ENCODE measurements at regions not wholly inside any gene's neighbourhood (a gene's known extent, or its start where the extent isn't known, plus 50 kb on each side); places are given as distances from the start of the nearest gene placed in this dataset.

DNA sequence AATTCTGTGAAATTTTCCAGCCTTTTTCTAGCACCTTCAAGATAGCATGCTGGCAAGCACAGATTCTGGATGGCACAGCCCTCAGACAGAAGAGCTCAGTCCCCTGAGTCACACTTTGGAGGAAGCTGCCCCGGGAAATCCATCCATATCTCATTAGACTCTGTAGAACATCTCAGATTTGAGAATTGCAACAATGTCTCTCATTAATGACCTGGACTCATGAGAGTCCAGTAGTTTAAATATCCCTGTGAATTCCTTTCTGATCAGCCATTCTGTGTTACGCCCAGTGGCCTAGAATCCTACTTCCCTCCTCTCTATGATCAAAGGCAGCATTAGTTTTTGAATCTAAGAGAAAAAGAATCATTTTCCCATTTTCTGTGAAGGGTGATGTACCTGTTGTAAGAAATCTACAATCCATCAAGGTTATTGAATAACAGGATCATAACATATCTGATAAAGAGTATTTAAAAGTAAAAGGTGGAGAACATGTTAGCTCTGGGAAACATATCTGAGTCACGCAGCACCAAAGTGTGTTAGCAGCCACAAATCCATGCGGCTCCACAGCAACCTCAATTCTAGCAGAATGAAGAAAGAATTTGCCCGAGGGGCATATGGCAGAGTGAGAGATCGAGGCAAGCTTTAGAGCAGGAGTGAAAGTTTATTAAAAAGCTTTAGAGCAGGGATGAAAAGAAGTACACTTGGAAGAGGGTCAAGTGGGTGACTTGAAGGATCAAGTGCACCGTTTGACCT lies 855.6 kb upstream of the TMEM132C start:
- no peaks in the 10 kb centered on the region for H4K20me1 ChIP-seq (ENCODE audit: insufficient read depth)
- no peaks in the 10 kb centered on the region for H3K36me3 ChIP-seq (ENCODE audit: low read depth)
- H3K27ac ChIP-seq = no peak overlapping the region
- TF ChIP-seq, protein P1, sequence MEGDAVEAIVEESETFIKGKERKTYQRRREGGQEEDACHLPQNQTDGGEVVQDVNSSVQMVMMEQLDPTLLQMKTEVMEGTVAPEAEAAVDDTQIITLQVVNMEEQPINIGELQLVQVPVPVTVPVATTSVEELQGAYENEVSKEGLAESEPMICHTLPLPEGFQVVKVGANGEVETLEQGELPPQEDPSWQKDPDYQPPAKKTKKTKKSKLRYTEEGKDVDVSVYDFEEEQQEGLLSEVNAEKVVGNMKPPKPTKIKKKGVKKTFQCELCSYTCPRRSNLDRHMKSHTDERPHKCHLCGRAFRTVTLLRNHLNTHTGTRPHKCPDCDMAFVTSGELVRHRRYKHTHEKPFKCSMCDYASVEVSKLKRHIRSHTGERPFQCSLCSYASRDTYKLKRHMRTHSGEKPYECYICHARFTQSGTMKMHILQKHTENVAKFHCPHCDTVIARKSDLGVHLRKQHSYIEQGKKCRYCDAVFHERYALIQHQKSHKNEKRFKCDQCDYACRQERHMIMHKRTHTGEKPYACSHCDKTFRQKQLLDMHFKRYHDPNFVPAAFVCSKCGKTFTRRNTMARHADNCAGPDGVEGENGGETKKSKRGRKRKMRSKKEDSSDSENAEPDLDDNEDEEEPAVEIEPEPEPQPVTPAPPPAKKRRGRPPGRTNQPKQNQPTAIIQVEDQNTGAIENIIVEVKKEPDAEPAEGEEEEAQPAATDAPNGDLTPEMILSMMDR (conservative IDR thresholded peaks at IDR 0.05) = no peak
- no peak for TF ChIP-seq EZH2 (IDR thresholded peaks at IDR 0.05; ENCODE audit: low read depth)
- H2AFZ ChIP-seq = no peak overlapping the region
- H3K4me2 ChIP-seq = no peak overlapping the region
- no peaks in the 10 kb centered on the region for H3K9me2 ChIP-seq (ENCODE audit: insufficient read depth)
- H3K9me3 ChIP-seq (ENCODE audit: insufficient read depth, low read depth) = no peaks in the 10 kb centered on the region
- no peaks in the 10 kb centered on the region for H3F3A ChIP-seq (ENCODE audit: insufficient read depth, low read depth)
- intact Hi-C loops (cut with micrococcal nuclease; ENCODE audit: unreplicated experiment) = no loop called here
- CTCF ChIA-PET = no interaction called here
- POLR2A ChIA-PET (ENCODE audit: unreplicated experiment) = interaction anchor here (0.7 kb wide), 1 partner anchor 788 kb away, joined by 5 read pairs; no protein-coding TSS in a partner anchor
- H3K4me3 ChIP-seq = no peak overlapping the region
- BruUV-seq (replicated peaks) = no TSS peak
- H3K27me3 ChIP-seq (ENCODE audit: insufficient read depth, low read depth) = peaks cover 23% of the 10 kb centered on the region; the same call in 1 of the 2 replicates
- no peak for DNase-seq
- H3K4me1 ChIP-seq (replicated peaks; ENCODE audit: insufficient read depth) = no peaks in the 10 kb centered on the region
- no peaks in the 10 kb centered on the region for H3K79me2 ChIP-seq (ENCODE audit: low read depth)

DNA sequence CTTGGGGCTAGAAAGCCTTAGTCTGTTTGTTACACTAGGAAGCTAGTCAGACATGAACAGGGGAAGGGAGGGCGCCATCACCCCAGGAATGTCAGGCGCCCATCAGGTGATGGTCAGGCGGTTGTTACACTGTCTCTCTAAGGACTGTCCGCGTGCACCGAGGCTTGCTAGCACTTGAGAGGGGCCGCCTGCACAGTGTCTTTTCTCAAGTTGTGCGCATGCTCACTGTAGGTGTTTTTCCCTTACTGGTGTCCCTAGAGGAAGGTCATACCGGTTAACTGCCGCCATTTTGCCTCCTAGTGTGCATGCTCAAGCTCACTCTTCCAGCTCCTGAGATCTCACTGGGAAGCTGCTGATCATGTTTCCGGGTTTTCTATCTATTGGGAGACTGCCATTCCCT lies 855.0 kb upstream of the TMEM132C start:
- Histone ChIP-seq H3K4me3 (no peak overlapping the region), H3K4me1 (replicated peaks; ENCODE audit: insufficient read depth) (no peaks in the 10 kb centered on the region), H3K79me2 (ENCODE audit: low read depth) (no peaks in the 10 kb centered on the region), H3K9me3 (ENCODE audit: insufficient read depth, low read depth) (no peaks in the 10 kb centered on the region), H2AFZ (no peak overlapping the region), H3K27ac (no peak overlapping the region), H4K20me1 (ENCODE audit: insufficient read depth) (no peaks in the 10 kb centered on the region), H3K4me2 (no peak overlapping the region), H3K36me3 (ENCODE audit: low read depth) (no peaks in the 10 kb centered on the region), H3F3A (ENCODE audit: insufficient read depth, low read depth) (no peaks in the 10 kb centered on the region), H3K9me2 (ENCODE audit: insufficient read depth) (no peaks in the 10 kb centered on the region), H3K27me3 (ENCODE audit: insufficient read depth, low read depth) (peaks cover 18% of the 10 kb centered on the region; the same call in 1 of the 2 replicates)
- ChIA-PET CTCF (no interaction called here), POLR2A (ENCODE audit: unreplicated experiment) (interaction anchor here (0.7 kb wide), 1 partner anchor 787 kb away, joined by 5 read pairs; no protein-coding TSS in a partner anchor)
- BruUV-seq (replicated peaks) = no TSS peak
- DNase-seq = no peak
- TF ChIP-seq EZH2 (IDR thresholded peaks at IDR 0.05; ENCODE audit: low read depth) = no peak
- TF ChIP-seq, protein P1 (conservative IDR thresholded peaks at IDR 0.05) = no peak
- intact Hi-C loops (cut with micrococcal nuclease; ENCODE audit: unreplicated experiment) = no loop called here

DNA sequence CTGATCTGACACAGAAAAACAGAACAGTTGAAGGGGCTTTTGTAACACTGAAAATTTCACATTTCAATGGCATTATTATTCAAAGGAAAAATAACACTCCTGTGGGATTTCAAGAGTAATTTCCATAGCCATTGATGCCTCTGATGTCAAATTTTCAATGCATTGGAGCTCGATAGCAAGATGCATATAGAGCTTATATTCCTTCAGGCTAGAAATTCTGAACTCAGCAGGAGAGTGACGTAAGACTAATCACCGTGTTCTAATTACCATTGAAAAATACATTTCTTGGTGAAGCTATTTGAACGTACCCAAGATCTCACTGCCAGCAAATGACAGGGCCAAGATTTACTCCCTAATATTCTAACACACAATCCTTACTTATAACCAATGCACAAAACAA lies 854.1 kb upstream of the TMEM132C start:
- ChIA-PET POLR2A (ENCODE audit: unreplicated experiment) (no interaction called here), CTCF (no interaction called here)
- no TSS peak for BruUV-seq (replicated peaks)
- Histone ChIP-seq H3K4me3 (no peak overlapping the region), H3K79me2 (ENCODE audit: low read depth) (no peaks in the 10 kb centered on the region), H3K4me1 (replicated peaks; ENCODE audit: insufficient read depth) (no peaks in the 10 kb centered on the region), H3K9me2 (ENCODE audit: insufficient read depth) (no peaks in the 10 kb centered on the region), H2AFZ (no peak overlapping the region), H3K36me3 (ENCODE audit: low read depth) (no peaks in the 10 kb centered on the region), H3K27me3 (ENCODE audit: insufficient read depth, low read depth) (peaks cover 18% of the 10 kb centered on the region; the same call in 1 of the 2 replicates), H3K4me2 (no peak overlapping the region), H4K20me1 (ENCODE audit: insufficient read depth) (no peaks in the 10 kb centered on the region), H3F3A (ENCODE audit: insufficient read depth, low read depth) (no peaks in the 10 kb centered on the region), H3K27ac (no peak overlapping the region), H3K9me3 (ENCODE audit: insufficient read depth, low read depth) (no peaks in the 10 kb centered on the region)
- DNase-seq = no peak
- intact Hi-C loops (cut with micrococcal nuclease; ENCODE audit: unreplicated experiment) = no loop called here
- TF ChIP-seq, protein P1 (conservative IDR thresholded peaks at IDR 0.05) = no peak
- no peak for TF ChIP-seq EZH2 (IDR thresholded peaks at IDR 0.05; ENCODE audit: low read depth)
